ENCODE measurements at regions not wholly inside any gene's neighbourhood (a gene's known extent, or its start where the extent isn't known, plus 50 kb on each side); places are given as distances from the start of the nearest gene placed in this dataset.
"Not testable (repeated sequence)": the region's sequence is repeated elsewhere in the genome, so short reads cannot be mapped to it uniquely, and the experiment has no call there.

- H3K4me3 ChIP-seq (ENCODE audit: low read depth, low read length) = no peak overlapping the region
- 87% methylated on average over 2 of the region's 8 CpGs for WGBS (ENCODE audit: insufficient coverage)
- no peaks in the 10 kb centered on the region for H3K4me1 ChIP-seq (ENCODE audit: control insufficient read depth, insufficient read depth, low read length)
- H3K27ac ChIP-seq (ENCODE audit: low read depth, low read length) = no peak overlapping the region
- no peak for DNase-seq (ENCODE audit: low read depth in 4 of 6, low spot score in 6 of 6)
- no peaks in the 10 kb centered on the region for H3K27me3 ChIP-seq (ENCODE audit: control insufficient read depth, insufficient read depth, low read length)
- H3K36me3 ChIP-seq (ENCODE audit: control insufficient read depth, insufficient read depth, low read length) = no peaks in the 10 kb centered on the region
- H3K9me3 ChIP-seq (ENCODE audit: control insufficient read depth, insufficient read depth, low read length) = no peaks in the 10 kb centered on the region
Observed at GRCh38 chr2:106296182-106296815, 102.2 kb upstream of the UXS1 start.

- Histone ChIP-seq H3K36me3 (ENCODE audit: control insufficient read depth, insufficient read depth, low read length) (no peaks in the 10 kb centered on the region), H3K9me3 (ENCODE audit: control insufficient read depth, insufficient read depth, low read length) (no peaks in the 10 kb centered on the region), H3K27ac (ENCODE audit: low read depth, low read length) (no peak overlapping the region), H3K4me3 (ENCODE audit: low read depth, low read length) (no peak overlapping the region), H3K27me3 (ENCODE audit: control insufficient read depth, insufficient read depth, low read length) (no peaks in the 10 kb centered on the region), H3K4me1 (ENCODE audit: control insufficient read depth, insufficient read depth, low read length) (no peaks in the 10 kb centered on the region)
- DNase-seq (ENCODE audit: low read depth in 4 of 6, low spot score in 6 of 6) = no peak
- WGBS (ENCODE audit: insufficient coverage) = 100% methylated on average over 1 of the region's 1 CpG
Observed at GRCh38 chr2:106294182-106294581, 100.1 kb upstream of the UXS1 start.

GRCh38 chr2:106293271-106293783, 99.2 kb upstream of the UXS1 start:
- no CpG with 5 or more reads among the region's 2 CpGs for WGBS (ENCODE audit: insufficient coverage)
- Histone ChIP-seq H3K4me3 (ENCODE audit: low read depth, low read length) (no peak overlapping the region), H3K36me3 (ENCODE audit: control insufficient read depth, insufficient read depth, low read length) (no peaks in the 10 kb centered on the region), H3K27me3 (ENCODE audit: control insufficient read depth, insufficient read depth, low read length) (no peaks in the 10 kb centered on the region), H3K4me1 (ENCODE audit: control insufficient read depth, insufficient read depth, low read length) (no peaks in the 10 kb centered on the region), H3K9me3 (ENCODE audit: control insufficient read depth, insufficient read depth, low read length) (no peaks in the 10 kb centered on the region), H3K27ac (ENCODE audit: low read depth, low read length) (no peak overlapping the region)
- no peak for DNase-seq (ENCODE audit: low read depth in 4 of 6, low spot score in 6 of 6)

- no peak overlapping the region for H3K4me3 ChIP-seq (ENCODE audit: low read depth, low read length)
- no peaks in the 10 kb centered on the region for H3K4me1 ChIP-seq (ENCODE audit: control insufficient read depth, insufficient read depth, low read length)
- no CpG with 5 or more reads among the region's 3 CpGs for WGBS (ENCODE audit: insufficient coverage)
- no peak overlapping the region for H3K27ac ChIP-seq (ENCODE audit: low read depth, low read length)
- H3K36me3 ChIP-seq (ENCODE audit: control insufficient read depth, insufficient read depth, low read length) = no peaks in the 10 kb centered on the region
- no peaks in the 10 kb centered on the region for H3K27me3 ChIP-seq (ENCODE audit: control insufficient read depth, insufficient read depth, low read length)
- no peak for DNase-seq (ENCODE audit: low read depth in 4 of 6, low spot score in 6 of 6)
- H3K9me3 ChIP-seq (ENCODE audit: control insufficient read depth, insufficient read depth, low read length) = no peaks in the 10 kb centered on the region
Observed at GRCh38 chr2:106292627-106293026, 98.5 kb upstream of the UXS1 start.

- Histone ChIP-seq H3K27ac (ENCODE audit: low read depth, low read length) (no peak overlapping the region), H3K4me1 (ENCODE audit: control insufficient read depth, insufficient read depth, low read length) (peaks cover 13% of the 10 kb centered on the region), H3K9me3 (ENCODE audit: control insufficient read depth, insufficient read depth, low read length) (no peaks in the 10 kb centered on the region), H3K27me3 (ENCODE audit: control insufficient read depth, insufficient read depth, low read length) (no peaks in the 10 kb centered on the region), H3K36me3 (ENCODE audit: control insufficient read depth, insufficient read depth, low read length) (no peaks in the 10 kb centered on the region), H3K4me3 (ENCODE audit: low read depth, low read length) (no peak overlapping the region)
- WGBS (ENCODE audit: insufficient coverage) = 95% methylated on average over 4 of the region's 9 CpGs
- peak in 1 of 6 donors; percentile 25 for DNase-seq (ENCODE audit: low read depth in 4 of 6, low spot score in 6 of 6)
Observed at GRCh38 chr2:106288873-106289272, 94.8 kb upstream of the UXS1 start.

GRCh38 chr2:106285237-106285829, 91.2 kb upstream of the UXS1 start:
- Histone ChIP-seq H3K27ac (ENCODE audit: low read depth, low read length) (no peak overlapping the region), H3K36me3 (ENCODE audit: control insufficient read depth, insufficient read depth, low read length) (no peaks in the 10 kb centered on the region), H3K27me3 (ENCODE audit: control insufficient read depth, insufficient read depth, low read length) (no peaks in the 10 kb centered on the region), H3K9me3 (ENCODE audit: control insufficient read depth, insufficient read depth, low read length) (no peaks in the 10 kb centered on the region), H3K4me1 (ENCODE audit: control insufficient read depth, insufficient read depth, low read length) (peaks cover 33% of the 10 kb centered on the region), H3K4me3 (ENCODE audit: low read depth, low read length) (no peak overlapping the region)
- DNase-seq (ENCODE audit: low read depth in 4 of 6, low spot score in 6 of 6) = no peak
- WGBS (ENCODE audit: insufficient coverage) = 84% methylated on average over 3 of the region's 3 CpGs

GRCh38 chr2:106284691-106285202, 90.6 kb upstream of the UXS1 start:
- H3K4me1 ChIP-seq (ENCODE audit: control insufficient read depth, insufficient read depth, low read length) = peaks cover 37% of the 10 kb centered on the region
- H3K4me3 ChIP-seq (ENCODE audit: low read depth, low read length) = no peak overlapping the region
- WGBS (ENCODE audit: insufficient coverage) = 87% methylated on average over 10 of the region's 14 CpGs
- H3K27ac ChIP-seq (ENCODE audit: low read depth, low read length) = no peak overlapping the region
- H3K36me3 ChIP-seq (ENCODE audit: control insufficient read depth, insufficient read depth, low read length) = no peaks in the 10 kb centered on the region
- no peaks in the 10 kb centered on the region for H3K9me3 ChIP-seq (ENCODE audit: control insufficient read depth, insufficient read depth, low read length)
- no peak for DNase-seq (ENCODE audit: low read depth in 4 of 6, low spot score in 6 of 6)
- no peaks in the 10 kb centered on the region for H3K27me3 ChIP-seq (ENCODE audit: control insufficient read depth, insufficient read depth, low read length)

GRCh38 chr2:106284255-106284654, 90.2 kb upstream of the UXS1 start:
- H3K36me3 ChIP-seq (ENCODE audit: control insufficient read depth, insufficient read depth, low read length) = no peaks in the 10 kb centered on the region
- H3K4me3 ChIP-seq (ENCODE audit: low read depth, low read length) = no peak overlapping the region
- WGBS (ENCODE audit: insufficient coverage) = 74% methylated on average over 5 of the region's 5 CpGs
- H3K27ac ChIP-seq (ENCODE audit: low read depth, low read length) = no peak overlapping the region
- H3K4me1 ChIP-seq (ENCODE audit: control insufficient read depth, insufficient read depth, low read length) = peaks cover 37% of the 10 kb centered on the region
- H3K27me3 ChIP-seq (ENCODE audit: control insufficient read depth, insufficient read depth, low read length) = no peaks in the 10 kb centered on the region
- no peaks in the 10 kb centered on the region for H3K9me3 ChIP-seq (ENCODE audit: control insufficient read depth, insufficient read depth, low read length)
- DNase-seq (ENCODE audit: low read depth in 4 of 6, low spot score in 6 of 6) = no peak

GRCh38 chr2:106283228-106284152, 89.4 kb upstream of the UXS1 start:
- H3K4me1 ChIP-seq (ENCODE audit: control insufficient read depth, insufficient read depth, low read length) = peaks cover 37% of the 10 kb centered on the region
- H3K4me3 ChIP-seq (ENCODE audit: low read depth, low read length); H3K27ac ChIP-seq (ENCODE audit: low read depth, low read length); DNase-seq (ENCODE audit: low read depth in 4 of 6, low spot score in 6 of 6); H3K27me3 ChIP-seq (ENCODE audit: control insufficient read depth, insufficient read depth, low read length); H3K9me3 ChIP-seq (ENCODE audit: control insufficient read depth, insufficient read depth, low read length); H3K36me3 ChIP-seq (ENCODE audit: control insufficient read depth, insufficient read depth, low read length): not testable (repeated sequence)
- WGBS (ENCODE audit: insufficient coverage) = 32% methylated on average over 6 of the region's 9 CpGs
